A549 (cell line): ENCODE measurements at regions not wholly inside any gene's neighbourhood (a gene's known extent, or its start where the extent isn't known, plus 50 kb on each side); places are given as distances from the start of the nearest gene placed in this dataset.

Experiments
- ATAC-seq, 2 experiments: fragments of 200-7000 bp in 1 of 2; fragments of >200 bp in 1 of 2; cut with Nextera tagmentation in 1 of 2; cut with Tn5 transposase in 1 of 2; 3 replicates each; pipeline versions ENCODE4 v1.8.0 to v1.9.1; 2018 to 2020; ENCODE audit warnings: mild to moderate bottlenecking in 1 of 2, moderate library complexity in 1 of 2
- CTCF ChIA-PET: fragments of 300-600 bp; sonication (Branson Sonifier 250); formaldehyde crosslinking; extraction: SDS; loops from one replicate; lab custom pipeline; 2021; ENCODE audit warnings: antibody characterized with exemption, inconsistent platforms; lab: Yijun Ruan, JAX
- POLR2A ChIA-PET: fragments of 350-600 bp; formaldehyde crosslinking; extraction: SDS; loops from one replicate; lab custom pipeline; 2021; ENCODE audit warnings: antibody characterized with exemption, inconsistent platforms; lab: Yijun Ruan, JAX
- DNase-seq, 2 experiments: peaks; one replicate each; pipeline versions ENCODE4 v3.0.0 to v3.0.0-alpha.2; 2011 to 2016; ENCODE audit warnings: low read depth in 1 of 2, low spot score in 1 of 2
- FAIRE-seq: peaks from 2 replicates; lab custom pipeline; 2011; peaks lifted over from hg19 to GRCh38; lab: Jason Lieb, UNC
- H3K27ac ChIP-seq, 2 experiments: fragments of >200 bp; sonication (Bioruptor Twin); formaldehyde crosslinking; 3 replicates each; pipeline ENCODE4 v1.5.1; 2016 to 2017
- H3K4me1 ChIP-seq: fragments of >200 bp; sonication (Bioruptor Twin); formaldehyde crosslinking; 3 replicates; pipeline ENCODE4 v1.6.1; 2016
- H3K4me2 ChIP-seq: fragments of >200 bp; sonication (Bioruptor Twin); formaldehyde crosslinking; 3 replicates; pipeline ENCODE4 v1.6.1; 2016
- H3K4me3 ChIP-seq: fragments of >200 bp; sonication (Bioruptor Twin); formaldehyde crosslinking; 3 replicates; pipeline ENCODE4 v1.5.1; 2016
- H3K9me3 ChIP-seq: fragments of >200 bp; sonication (Bioruptor Twin); formaldehyde crosslinking; 3 replicates; pipeline ENCODE4 v1.6.1; 2016
- ATOH8 ChIP-seq: fragments of 250-450 bp; sonication (Bioruptor Pico); IDR thresholded peaks from 2 replicates; pipeline ENCODE4 v1.5.0; 2020; ENCODE audit warnings: low read depth, mild to moderate bottlenecking, moderate library complexity
- CBX2 ChIP-seq: fragments of 200-600 bp; sonication (generic); IDR thresholded peaks from 2 replicates; pipeline ENCODE4 v1.6.1; 2016; ENCODE audit warnings: low read depth, mild to moderate bottlenecking, borderline replicate concordance
- CHD4 ChIP-seq: fragments of 200-600 bp; sonication (generic); IDR thresholded peaks from 2 replicates; pipeline ENCODE4 v1.6.1; 2016; ENCODE audit warnings: antibody characterized with exemption, mild to moderate bottlenecking, borderline replicate concordance
- CTCF ChIP-seq: fragments of >200 bp; sonication (Bioruptor Twin); formaldehyde crosslinking; IDR thresholded peaks from 3 replicates; pipeline ENCODE4 v1.5.1; 2016
- EHF ChIP-seq: fragments of 250-450 bp; sonication (Bioruptor Pico); IDR thresholded peaks from 2 replicates; pipeline ENCODE4 v1.5.0; 2020; ENCODE audit warnings: mild to moderate bottlenecking
- EHMT2 ChIP-seq: fragments of 200-600 bp; sonication (generic); IDR thresholded peaks from 2 replicates; pipeline ENCODE4 v1.6.1; 2016; ENCODE audit warnings: antibody characterized with exemption, low read depth, mild to moderate bottlenecking, moderate library complexity
- FOSB ChIP-seq: fragments of 250-450 bp; sonication (Bioruptor Pico); IDR thresholded peaks from 2 replicates; pipeline ENCODE4 v1.5.0; 2020; ENCODE audit warnings: mild to moderate bottlenecking, moderate library complexity
- FOXS1 ChIP-seq: fragments of 250-450 bp; sonication (Bioruptor Pico); IDR thresholded peaks from 2 replicates; pipeline ENCODE4 v1.5.0; 2020; ENCODE audit warnings: mild to moderate bottlenecking, moderate library complexity
- HOXA7 ChIP-seq: fragments of 250-450 bp; sonication (Bioruptor Pico); IDR thresholded peaks from 2 replicates; pipeline ENCODE4 v1.5.0; 2020; ENCODE audit warnings: mild to moderate bottlenecking, moderate library complexity
- KDM5A ChIP-seq: fragments of 200-600 bp; sonication (generic); IDR thresholded peaks from 2 replicates; pipeline ENCODE4 v1.6.1; 2016; ENCODE audit warnings: antibody characterized with exemption, mild to moderate bottlenecking
- MAFK ChIP-seq: fragments of 450-650 bp; IDR thresholded peaks from 2 replicates; pipeline ENCODE4 v1.6.1; 2014; ENCODE audit not compliant: partially characterized antibody
- NFE2L2 ChIP-seq: fragments of 150-350 bp; conservative IDR thresholded peaks from 2 replicates; pipeline ENCODE4 v1.6.1; 2014; ENCODE audit warnings: low read length
- PBX3 ChIP-seq: IDR thresholded peaks from 2 replicates; pipeline ENCODE4 v1.6.1; 2012
- PHF8 ChIP-seq: fragments of 200-600 bp; sonication (generic); IDR thresholded peaks from 2 replicates; pipeline ENCODE4 v1.6.1; 2016; ENCODE audit warnings: low read depth, mild to moderate bottlenecking, antibody characterized with exemption, moderate library complexity, borderline replicate concordance
- POLR2A ChIP-seq: IDR thresholded peaks from 2 replicates; pipeline ENCODE4 v1.6.1; 2012; ENCODE audit warnings: mild to moderate bottlenecking, low read length
- RAD21 ChIP-seq, 2 experiments: fragments of >200 bp in 1 of 2; sonication (Bioruptor Twin) in 1 of 2; formaldehyde crosslinking in 1 of 2; IDR thresholded peaks in 1 of 2; conservative IDR thresholded peaks in 1 of 2; 2 replicates in 1 of 2; 3 replicates in 1 of 2; pipeline ENCODE4 v1.6.1; 2012 to 2018; ENCODE audit warnings: inconsistent platforms in 1 of 2
- RARB ChIP-seq: fragments of 250-450 bp; sonication (Bioruptor Pico); IDR thresholded peaks from 2 replicates; pipeline ENCODE4 v1.8.0; 2021; ENCODE audit warnings: mild to moderate bottlenecking, moderate library complexity
- REST ChIP-seq: fragments of 200-600 bp; sonication (generic); IDR thresholded peaks from 2 replicates; pipeline ENCODE4 v1.6.1; 2016; ENCODE audit warnings: antibody characterized with exemption, mild to moderate bottlenecking, moderate library complexity
- RNF2 ChIP-seq: fragments of 200-600 bp; sonication (generic); IDR thresholded peaks from 2 replicates; pipeline ENCODE4 v1.6.1; 2016; ENCODE audit warnings: low read depth, mild to moderate bottlenecking, antibody characterized with exemption, moderate library complexity, borderline replicate concordance
- WGBS: methylation state at CpG from one replicate; pipeline ENCODE4 v1.1.6; 2017; ENCODE audit errors: missing lambda C conversion rate; 5-methylcytosine and 5-hydroxymethylcytosine counted together
- TF ChIP-seq, protein P1 (sequence below): fragments of >200 bp; sonication (Bioruptor Twin); formaldehyde crosslinking; IDR thresholded peaks from 3 replicates; pipeline ENCODE4 v1.6.1; 2016

DNA sequence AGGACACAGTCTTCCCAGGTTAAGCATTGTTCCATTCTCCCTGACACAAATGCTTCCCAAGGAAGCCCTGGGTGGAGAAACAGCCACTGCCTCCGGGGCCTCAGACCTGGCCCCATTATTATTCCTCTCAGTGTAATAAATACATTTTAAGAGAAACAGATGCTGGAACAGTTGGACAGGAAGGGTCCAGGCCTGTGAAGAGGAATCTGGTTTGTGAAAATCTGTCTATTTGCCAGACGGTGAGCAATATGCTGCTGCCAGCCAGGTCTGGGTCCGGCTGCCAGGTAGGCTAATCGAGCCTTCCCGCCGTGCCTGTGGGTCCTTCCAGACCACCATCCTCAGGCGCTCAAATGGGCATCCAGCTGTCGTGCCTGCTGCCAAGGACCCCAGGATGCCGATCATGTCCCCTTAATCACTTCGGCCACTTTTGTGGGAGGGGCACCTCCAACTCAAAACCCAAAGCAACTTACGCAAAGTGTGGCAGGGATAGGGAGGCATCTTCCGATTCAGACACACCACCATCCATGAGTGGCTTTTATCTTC, 528.4 kb downstream of the MIAT start:
- ATAC-seq = no peak
- TF ChIP-seq KDM5A = no peak
- TF ChIP-seq CHD4 = no peak
- TF ChIP-seq CBX2 = no peak
- no peak for TF ChIP-seq EHMT2
- TF ChIP-seq RAD21 (conservative IDR thresholded peaks at IDR 0.05 in 1 of 2, IDR thresholded peaks at IDR 0.05 in 1 of 2) = no peak
- no peak for TF ChIP-seq PBX3
- TF ChIP-seq RNF2 = no peak
- TF ChIP-seq REST = no peak
- TF ChIP-seq MAFK = no peak
- TF ChIP-seq CTCF = no peak
- no peak for TF ChIP-seq RARB (CRISPR knock-in tag)
- no peak for TF ChIP-seq EHF (CRISPR knock-in tag)
- TF ChIP-seq NFE2L2 = no peak
- no peak for TF ChIP-seq FOXS1 (CRISPR knock-in tag)
- TF ChIP-seq, all 56 proteins: peak for 0
- H3K4me3 ChIP-seq = no peak overlapping the region
- no peak overlapping the region for H3K27ac ChIP-seq
- DNase-seq (no peak), FAIRE-seq (no peak)
- no peak overlapping the region for H3K4me2 ChIP-seq
- POLR2A ChIA-PET = no interaction called here
- 0 out of 3 replicates have a peak, but pooled peaks cover 3% of the 10 kb centered on the region for H3K9me3 ChIP-seq
- CTCF ChIA-PET = no interaction called here
- WGBS = 87% methylated on average over 10 of the region's 12 CpGs
- H3K4me1 ChIP-seq = no peaks in the 10 kb centered on the region

DNA sequence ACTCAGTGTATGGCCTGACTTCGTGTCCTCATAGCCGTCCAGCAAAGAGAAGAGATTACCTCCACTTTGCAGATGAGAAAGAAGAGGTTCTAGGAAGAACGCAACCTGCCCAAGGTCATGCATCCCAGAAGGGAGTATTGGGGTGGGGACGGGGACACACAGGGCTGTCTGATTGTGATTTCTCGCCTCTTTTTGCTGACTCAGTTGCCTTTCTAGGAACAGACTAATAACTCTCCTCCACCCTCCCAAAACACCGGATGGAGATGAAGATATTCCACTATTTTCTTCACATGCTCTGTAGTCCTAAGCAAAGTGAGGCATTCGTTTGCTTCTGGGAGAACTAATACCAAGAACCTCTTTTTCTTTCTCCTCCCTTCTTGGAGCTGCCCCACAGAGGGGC, 529.3 kb downstream of the MIAT start:
- POLR2A ChIA-PET = no interaction called here
- 75% methylated on average over 7 of the region's 7 CpGs for WGBS

DNA sequence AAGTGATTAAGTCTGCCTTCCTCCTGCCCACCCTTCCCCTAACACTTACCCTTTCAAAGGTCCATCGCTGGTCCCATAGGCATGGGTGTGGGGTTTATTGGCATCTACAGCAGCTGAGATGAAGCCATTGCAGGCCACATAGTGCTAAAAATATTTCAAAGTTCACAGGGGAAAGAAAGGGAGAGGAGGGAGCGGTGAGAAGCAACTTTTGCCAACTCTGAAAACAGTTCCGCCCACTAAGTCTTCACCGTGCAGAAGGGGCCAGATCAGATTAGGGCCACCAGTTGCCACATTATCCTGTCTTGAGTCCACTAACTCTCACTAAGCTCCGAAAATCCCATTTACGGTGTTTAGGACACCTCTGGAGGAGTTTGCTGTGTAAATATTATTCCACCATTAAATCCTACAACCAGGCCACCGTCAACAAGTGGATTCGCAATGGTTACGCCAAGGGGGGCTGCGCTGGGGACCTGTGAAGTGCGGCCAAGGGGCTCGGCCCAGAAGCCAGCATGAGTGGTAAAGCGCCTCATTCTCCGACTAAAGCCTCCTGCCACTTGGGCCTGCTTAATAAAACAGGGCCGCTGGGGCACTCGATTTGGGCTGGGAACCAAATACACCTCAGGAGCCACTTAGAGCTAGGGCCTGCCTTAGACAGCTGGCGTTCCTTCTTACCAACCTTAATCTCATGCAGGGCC, 534.9 kb downstream of the MIAT start:
- ATAC-seq = no peak
- H3K4me3 ChIP-seq = no peak overlapping the region
- H3K27ac ChIP-seq = no peak overlapping the region
- CTCF ChIA-PET = interaction anchor here (0.5 kb wide), 1 partner anchor 48 kb away, joined by 3 read pairs; no protein-coding TSS in a partner anchor
- no peak for DNase-seq
- POLR2A ChIA-PET = no interaction called here
- H3K4me1 ChIP-seq = peaks cover 11% of the 10 kb centered on the region; the same call in 2 of the 3 replicates
- H3K4me2 ChIP-seq = no peak overlapping the region
- TF ChIP-seq ATOH8 (CRISPR knock-in tag) (no peak), HOXA7 (CRISPR knock-in tag) (no peak), POLR2A (no peak), KDM5A (no peak), PHF8 (no peak)
- TF ChIP-seq, protein P1, sequence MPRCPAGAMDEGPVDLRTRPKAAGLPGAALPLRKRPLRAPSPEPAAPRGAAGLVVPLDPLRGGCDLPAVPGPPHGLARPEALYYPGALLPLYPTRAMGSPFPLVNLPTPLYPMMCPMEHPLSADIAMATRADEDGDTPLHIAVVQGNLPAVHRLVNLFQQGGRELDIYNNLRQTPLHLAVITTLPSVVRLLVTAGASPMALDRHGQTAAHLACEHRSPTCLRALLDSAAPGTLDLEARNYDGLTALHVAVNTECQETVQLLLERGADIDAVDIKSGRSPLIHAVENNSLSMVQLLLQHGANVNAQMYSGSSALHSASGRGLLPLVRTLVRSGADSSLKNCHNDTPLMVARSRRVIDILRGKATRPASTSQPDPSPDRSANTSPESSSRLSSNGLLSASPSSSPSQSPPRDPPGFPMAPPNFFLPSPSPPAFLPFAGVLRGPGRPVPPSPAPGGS = no peak
- TF ChIP-seq, all 56 proteins: peak for 0
- H3K9me3 ChIP-seq = peaks cover 15% of the 10 kb centered on the region; the same call in 2 of the 3 replicates
- FAIRE-seq = no peak
- 92% methylated on average over 16 of the region's 17 CpGs for WGBS

More for the DNA sequence above, 529.3 kb downstream of the MIAT start:
- TF ChIP-seq MAFK (peak; percentile 64), FOSB (CRISPR knock-in tag) (no peak)
- FAIRE-seq (no peak), ATAC-seq (no peak), DNase-seq (no peak)
- Histone ChIP-seq H3K27ac (peak overlapping the region in 1 of 2 experiments; percentile 43; a peak in 1 of 6 replicates), H3K4me2 (no peak overlapping the region), H3K4me3 (no peak overlapping the region), H3K9me3 (peaks cover 11% of the 10 kb centered on the region; the same call in 2 of the 3 replicates), H3K4me1 (no peaks in the 10 kb centered on the region)
- CTCF ChIA-PET = interaction anchor here (1.1 kb wide), 1 partner anchor 10 kb away, joined by 3 read pairs; no protein-coding TSS in a partner anchor
